MCF 10A (cell line): ENCODE measurements at regions not wholly inside any gene's neighbourhood (a gene's known extent, or its start where the extent isn't known, plus 50 kb on each side); places are given as distances from the start of the nearest gene placed in this dataset.
A peak's percentile ranks its signal among the peaks of the same experiment; 100 is the strongest.
"Not testable (repeated sequence)": the region's sequence is repeated elsewhere in the genome, so short reads cannot be mapped to it uniquely, and the experiment has no call there.

Experiments
- BruUV-seq: library from RNA; stranded (reverse); fragments of 400-500 nt; replicated peaks from 2 replicates; lab custom pipeline; 2021; lab: Mats Ljungman, UMichigan
- CTCF ChIA-PET: fragments of 300-600 bp; sonication (Branson Sonifier 250); formaldehyde crosslinking; extraction: SDS; loops from one replicate; lab custom pipeline; 2021; ENCODE audit warnings: antibody characterized with exemption, inconsistent platforms; lab: Yijun Ruan, JAX
- POLR2A ChIA-PET: fragments of 300-600, 350-650 bp; sonication (Branson Sonifier 250); formaldehyde crosslinking; extraction: SDS; loops from one replicate; lab custom pipeline; 2020; ENCODE audit warnings: antibody characterized with exemption, inconsistent platforms; lab: Yijun Ruan, JAX
- DNase-seq: peaks from one replicate; pipeline ENCODE4 v3.0.0-alpha.2; 2018; ENCODE audit not compliant: unreplicated experiment
- H3K27ac Mint-ChIP-seq: one replicate; pipeline ENCODE4 v1.8.0; 2022; ENCODE audit warnings: mild to moderate bottlenecking, low read depth, mixed read lengths; ENCODE audit not compliant: unreplicated experiment
- H3K27me3 Mint-ChIP-seq: one replicate; pipeline ENCODE4 v1.8.0; 2022; ENCODE audit warnings: mixed read lengths; ENCODE audit not compliant: insufficient read depth, unreplicated experiment
- H3K36me3 Mint-ChIP-seq: one replicate; pipeline ENCODE4 v1.8.0; 2022; ENCODE audit warnings: mild to moderate bottlenecking, moderate library complexity, mixed read lengths; ENCODE audit not compliant: insufficient read depth, unreplicated experiment
- H3K4me1 Mint-ChIP-seq: one replicate; pipeline ENCODE4 v1.8.0; 2022; ENCODE audit warnings: mixed read lengths; ENCODE audit not compliant: insufficient read depth, unreplicated experiment
- H3K4me3 Mint-ChIP-seq: one replicate; pipeline ENCODE4 v1.8.0; 2022; ENCODE audit warnings: mild to moderate bottlenecking, moderate library complexity, mixed read lengths; ENCODE audit not compliant: unreplicated experiment
- H3K9me3 Mint-ChIP-seq: one replicate; pipeline ENCODE4 v1.8.0; 2022; ENCODE audit warnings: mixed read lengths; ENCODE audit not compliant: unreplicated experiment
- intact Hi-C: fragments of 100-400 bp; cut with micrococcal nuclease; formaldehyde crosslinking; loops from 2 replicates; pipeline ENCODE4 v1.14.1; 2022
- TF ChIP-seq, protein P1 (sequence below): fragments of 200-600 bp; IDR thresholded peaks from one replicate; pipeline ENCODE4 v1.8.0; 2022; ENCODE audit warnings: antibody characterized with exemption, mild to moderate bottlenecking; ENCODE audit not compliant: unreplicated experiment

DNA sequence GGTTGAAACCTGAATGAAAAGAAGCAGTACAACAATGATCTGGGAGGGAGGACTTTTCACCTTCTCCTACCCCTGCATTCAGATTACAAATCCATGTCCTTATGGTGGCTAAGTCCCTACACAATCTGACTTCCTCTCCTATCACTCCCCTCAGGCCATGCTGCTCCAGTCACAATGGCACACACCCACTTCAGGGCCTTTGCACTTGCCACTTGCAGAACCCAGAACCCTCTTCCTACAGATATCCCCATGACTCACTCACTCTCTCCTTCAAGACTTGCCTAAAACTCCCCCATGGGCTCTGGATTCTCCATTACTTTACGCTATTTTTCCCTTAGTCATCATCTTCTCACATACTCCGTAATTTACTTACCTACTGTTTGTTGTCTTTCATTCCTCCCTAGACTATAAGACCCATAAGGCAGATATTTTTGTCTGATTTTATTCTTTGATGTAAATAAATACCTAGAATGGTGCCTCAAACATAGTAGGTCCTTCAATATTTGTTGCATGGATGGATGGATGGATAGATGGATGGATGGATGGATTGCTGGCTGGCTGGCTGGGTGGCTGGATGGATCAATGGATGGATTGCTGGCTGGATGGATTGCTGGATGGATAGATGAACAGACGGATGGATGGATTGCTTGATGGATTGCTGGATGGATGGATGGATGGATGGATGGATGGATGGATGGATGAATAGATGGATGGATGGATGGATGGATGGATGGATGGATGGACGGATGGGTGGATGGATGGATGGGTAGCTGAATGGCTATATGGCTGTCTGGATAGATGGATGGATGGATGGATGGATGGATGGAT is 94.7 kb upstream of the NAV2 start:
- no peak for DNase-seq
- intact Hi-C loops: no loop called here
- ChIA-PET CTCF (interaction anchor here (0.6 kb wide), 2 partner anchors 15 to 16 kb away, joined by 3 read pairs; no protein-coding TSS in a partner anchor), POLR2A (no interaction called here)
- Mint-ChIP-seq H3K27me3 (no peaks in the 10 kb centered on the region), H3K9me3 (peaks cover 21% of the 10 kb centered on the region), H3K36me3 (no peaks in the 10 kb centered on the region), H3K4me1 (no peaks in the 10 kb centered on the region), H3K27ac (peak overlapping the region; percentile 71), H3K4me3 (no peak overlapping the region)
- TF ChIP-seq, protein P1, sequence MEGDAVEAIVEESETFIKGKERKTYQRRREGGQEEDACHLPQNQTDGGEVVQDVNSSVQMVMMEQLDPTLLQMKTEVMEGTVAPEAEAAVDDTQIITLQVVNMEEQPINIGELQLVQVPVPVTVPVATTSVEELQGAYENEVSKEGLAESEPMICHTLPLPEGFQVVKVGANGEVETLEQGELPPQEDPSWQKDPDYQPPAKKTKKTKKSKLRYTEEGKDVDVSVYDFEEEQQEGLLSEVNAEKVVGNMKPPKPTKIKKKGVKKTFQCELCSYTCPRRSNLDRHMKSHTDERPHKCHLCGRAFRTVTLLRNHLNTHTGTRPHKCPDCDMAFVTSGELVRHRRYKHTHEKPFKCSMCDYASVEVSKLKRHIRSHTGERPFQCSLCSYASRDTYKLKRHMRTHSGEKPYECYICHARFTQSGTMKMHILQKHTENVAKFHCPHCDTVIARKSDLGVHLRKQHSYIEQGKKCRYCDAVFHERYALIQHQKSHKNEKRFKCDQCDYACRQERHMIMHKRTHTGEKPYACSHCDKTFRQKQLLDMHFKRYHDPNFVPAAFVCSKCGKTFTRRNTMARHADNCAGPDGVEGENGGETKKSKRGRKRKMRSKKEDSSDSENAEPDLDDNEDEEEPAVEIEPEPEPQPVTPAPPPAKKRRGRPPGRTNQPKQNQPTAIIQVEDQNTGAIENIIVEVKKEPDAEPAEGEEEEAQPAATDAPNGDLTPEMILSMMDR: no peak
- BruUV-seq: no TSS peak

DNA sequence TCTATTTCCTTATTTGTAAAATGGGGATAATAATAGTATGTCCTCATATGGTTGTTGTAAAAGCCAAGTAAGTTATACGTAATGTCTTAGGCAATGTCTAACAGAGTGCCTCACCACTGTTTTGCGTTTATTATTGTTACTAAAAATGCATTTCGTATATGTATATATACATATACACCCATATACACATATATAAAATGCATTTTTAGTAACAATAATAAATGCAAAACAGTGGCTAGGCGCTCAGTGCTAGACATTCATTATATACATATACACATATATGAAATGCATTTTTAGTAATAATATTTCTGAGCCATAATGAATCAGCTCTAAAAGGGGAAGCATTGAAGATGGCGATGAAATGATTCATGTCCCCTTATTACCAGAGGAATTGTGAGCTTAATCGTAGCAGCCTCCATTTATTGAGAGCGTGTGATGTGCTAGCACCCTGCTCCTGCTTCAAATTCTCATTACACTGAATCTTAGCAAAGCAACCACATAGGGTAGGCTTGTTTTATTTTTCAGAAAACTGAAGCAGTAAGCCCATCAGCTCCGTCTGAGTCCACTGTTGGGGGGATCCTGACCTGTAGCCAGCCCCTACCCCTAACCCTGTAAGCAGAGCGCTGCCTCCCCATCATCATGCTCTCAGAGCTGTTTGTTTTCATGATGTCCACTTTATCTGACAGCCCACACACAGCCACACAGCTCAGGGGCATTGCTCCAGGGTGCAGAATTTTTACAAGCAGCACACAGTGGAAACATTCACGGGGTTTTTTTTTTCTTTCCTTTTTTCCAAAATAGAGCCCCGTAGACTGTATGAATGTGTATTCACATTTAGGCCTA is 97.1 kb upstream of the NAV2 start:
- TF ChIP-seq, protein P1: no peak
- ChIA-PET POLR2A (no interaction called here), CTCF (interaction anchor here (0.6 to 1.2 kb wide), 4 partner anchors 10 to 83 kb away, joined by 3 read pairs; no protein-coding TSS in a partner anchor)
- Mint-ChIP-seq H3K36me3 (no peaks in the 10 kb centered on the region), H3K27me3 (no peaks in the 10 kb centered on the region), H3K9me3 (peaks cover 28% of the 10 kb centered on the region), H3K27ac (no peak overlapping the region), H3K4me1 (no peaks in the 10 kb centered on the region), H3K4me3 (no peak overlapping the region)
- DNase-seq: no peak
- intact Hi-C loops: no loop called here
- BruUV-seq: no TSS peak

DNA sequence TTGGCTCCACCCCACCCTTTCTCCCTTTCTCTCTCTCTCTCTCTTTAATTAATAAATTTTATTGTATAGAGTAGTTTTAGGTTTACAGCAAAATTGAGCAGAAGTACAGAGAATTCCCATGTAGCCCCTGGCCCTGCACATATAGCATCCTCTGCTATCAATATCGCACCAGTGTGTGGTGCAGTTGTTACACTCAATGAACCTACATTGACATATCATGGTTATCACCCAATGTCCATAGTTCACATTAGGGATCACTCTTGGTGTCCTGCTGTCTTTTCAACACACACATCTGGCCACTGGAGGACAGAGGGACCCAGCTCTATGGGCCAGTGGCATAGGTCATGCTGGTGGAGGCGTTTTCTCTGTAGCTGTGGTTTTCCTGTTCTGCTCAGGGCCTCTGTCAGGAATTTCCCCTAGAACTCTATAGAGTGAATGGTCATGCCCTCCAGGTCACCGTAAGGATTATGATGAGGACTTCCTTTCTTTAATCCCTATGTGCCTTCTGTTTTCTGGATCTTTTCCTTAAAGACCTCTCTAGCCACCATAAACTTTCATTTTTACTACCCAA is 98.2 kb upstream of the NAV2 start:
- intact Hi-C loops: no loop called here
- H3K4me3 Mint-ChIP-seq: no peak overlapping the region
- BruUV-seq: no TSS peak

DNA sequence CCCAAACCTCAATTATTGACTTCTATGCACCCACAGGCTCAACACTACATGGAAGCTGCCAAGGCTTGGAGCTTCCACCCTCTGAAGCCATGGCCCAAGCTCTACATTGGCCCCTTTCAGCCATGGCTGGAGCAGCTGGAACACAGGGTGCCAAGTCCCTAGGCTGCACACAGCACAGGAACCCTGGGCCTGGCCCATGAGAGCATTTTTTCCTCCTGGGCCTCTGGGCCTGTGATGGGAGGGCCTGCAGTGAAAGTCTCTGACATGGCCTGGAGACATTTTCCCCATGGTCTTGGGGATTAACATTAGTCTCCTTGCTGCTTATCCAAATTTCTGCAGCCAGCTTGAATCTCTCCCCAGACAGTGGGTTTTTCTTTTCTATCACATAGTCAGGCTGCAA is 100.6 kb upstream of the NAV2 start:
- H3K27ac Mint-ChIP-seq, CTCF ChIA-PET, POLR2A ChIA-PET, H3K4me1 Mint-ChIP-seq, BruUV-seq, H3K27me3 Mint-ChIP-seq, H3K4me3 Mint-ChIP-seq, H3K36me3 Mint-ChIP-seq, DNase-seq, intact Hi-C loops: not testable (repeated sequence)
- H3K9me3 Mint-ChIP-seq: peaks cover 20% of the 10 kb centered on the region

More for the DNA sequence above, 98.2 kb upstream of the NAV2 start:
- ChIA-PET POLR2A (no interaction called here), CTCF (interaction anchor here (0.7 to 1.0 kb wide), 2 partner anchors 9 to 17 kb away, joined by 3 read pairs; no protein-coding TSS in a partner anchor)
- Mint-ChIP-seq H3K27ac (peak overlapping the region; percentile 37), H3K9me3 (peaks cover 32% of the 10 kb centered on the region), H3K36me3 (no peaks in the 10 kb centered on the region), H3K27me3 (no peaks in the 10 kb centered on the region), H3K4me1 (no peaks in the 10 kb centered on the region)
- no peak for DNase-seq
- TF ChIP-seq, protein P1: no peak
